Glomerular visceral epithelial cell (primary cell): ENCODE measurements at regions not wholly inside any gene's neighbourhood (a gene's known extent, or its start where the extent isn't known, plus 50 kb on each side); places are given as distances from the start of the nearest gene placed in this dataset.
"Not testable (repeated sequence)": the region's sequence is repeated elsewhere in the genome, so short reads cannot be mapped to it uniquely, and the experiment has no call there.

Experiments
- DNase-seq: peaks from one replicate; pipeline ENCODE4 v3.0.0-alpha.2; 2016; ENCODE audit errors: extremely low spot score

- DNase-seq = no peak
Measured at GRCh38 chr7:41466760-41467384, 236.0 kb downstream of the INHBA start.

- no peak for DNase-seq
Measured at GRCh38 chr7:41465571-41465970, 237.3 kb downstream of the INHBA start.

DNA sequence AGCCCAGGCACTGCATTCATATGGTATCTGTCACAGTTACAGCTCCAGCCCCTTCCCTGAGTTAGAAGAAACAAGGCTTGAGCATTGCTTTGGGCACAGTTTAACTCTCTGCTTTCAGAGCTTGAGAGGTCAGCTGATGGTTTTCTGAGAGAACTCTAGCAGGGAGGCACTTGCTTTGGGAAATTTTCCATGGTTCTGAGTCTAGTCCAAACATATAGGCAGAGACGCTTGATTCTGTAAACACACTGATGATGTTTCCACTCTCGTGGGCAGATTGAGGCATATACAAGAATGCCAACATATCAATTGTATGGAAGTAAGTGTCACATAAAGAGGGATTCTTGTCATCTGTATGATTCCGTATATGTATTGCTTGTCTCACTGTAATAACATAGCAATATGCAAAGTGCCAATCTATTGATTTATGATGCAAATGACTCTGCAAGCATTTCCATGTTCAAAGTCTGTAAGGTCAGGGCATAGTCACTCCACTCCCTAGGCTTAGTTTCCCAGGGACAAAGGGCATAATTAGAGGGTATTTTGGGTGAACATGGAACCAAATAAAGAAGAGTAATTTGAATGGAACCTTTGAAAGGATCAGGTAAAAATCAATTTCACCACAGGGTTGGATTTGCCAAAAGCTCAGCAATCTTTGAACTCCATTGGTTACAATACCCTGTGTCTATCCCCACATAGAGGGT, 239.0 kb downstream of the INHBA start:
- no peak for DNase-seq

GRCh38 chr7:41459623-41460261, 243.1 kb downstream of the INHBA start:
- DNase-seq = no peak

GRCh38 chr7:41459183-41459582, 243.7 kb downstream of the INHBA start:
- no peak for DNase-seq

- DNase-seq = no peak
Measured at GRCh38 chr7:41457832-41458437, 245.0 kb downstream of the INHBA start.

DNA sequence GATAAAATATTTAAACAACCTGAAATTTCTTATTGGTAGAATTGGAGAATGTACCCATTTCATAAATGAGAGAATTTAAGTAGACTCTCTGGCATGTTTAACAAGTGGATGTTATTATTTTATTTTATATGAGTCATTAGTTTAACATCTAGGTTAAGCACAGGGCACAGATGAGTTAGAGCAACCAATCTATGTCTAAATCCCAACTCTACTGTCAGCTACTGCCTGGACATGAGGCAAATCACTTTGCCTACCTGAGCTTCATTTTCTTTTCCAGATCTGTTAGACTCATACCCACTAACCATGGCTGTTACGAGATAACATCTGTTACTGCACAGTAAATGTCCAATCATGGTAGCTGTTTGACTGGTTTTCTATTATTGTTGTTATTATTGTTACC, 251.1 kb downstream of the INHBA start:
- peak; percentile 7 for DNase-seq

DNA sequence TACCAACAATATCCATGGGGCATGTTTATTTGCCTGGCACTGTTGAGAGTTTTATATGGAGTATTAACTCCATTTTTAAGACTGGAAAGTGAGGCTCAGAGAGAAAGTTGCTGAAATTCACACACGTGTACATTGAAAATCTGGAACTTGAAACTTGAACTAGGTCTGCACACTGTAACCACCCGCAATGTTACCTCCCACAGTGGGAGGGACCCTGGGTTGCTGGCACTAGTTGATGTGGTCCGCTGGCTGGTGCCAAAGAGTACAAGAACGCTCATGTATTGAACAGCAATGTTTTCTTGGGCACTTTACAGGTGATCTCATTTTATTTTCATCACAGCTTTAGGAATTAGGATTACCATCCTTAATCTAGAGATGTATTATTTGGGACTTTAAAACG, 253.2 kb downstream of the INHBA start:
- no peak for DNase-seq

DNA sequence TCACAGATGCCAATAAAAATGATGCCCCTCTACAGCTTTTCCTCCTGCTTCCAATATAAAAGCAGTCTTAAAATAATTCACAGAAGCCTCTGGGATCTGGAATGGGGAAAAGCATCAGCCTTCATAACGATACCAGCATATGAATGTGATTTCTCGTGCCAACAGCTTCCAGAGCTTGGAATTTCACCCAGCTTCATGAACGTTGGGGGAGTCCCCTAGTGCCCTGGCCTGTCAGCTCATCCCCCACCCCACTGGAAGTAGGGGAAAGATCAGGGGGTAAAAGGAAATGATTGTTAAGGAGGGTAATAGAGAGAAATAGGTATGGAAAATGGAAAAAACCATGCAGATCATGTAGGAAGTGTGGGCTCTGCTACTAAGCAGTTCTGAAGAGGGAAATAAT, 253.6 kb downstream of the INHBA start:
- DNase-seq = no peak

DNA sequence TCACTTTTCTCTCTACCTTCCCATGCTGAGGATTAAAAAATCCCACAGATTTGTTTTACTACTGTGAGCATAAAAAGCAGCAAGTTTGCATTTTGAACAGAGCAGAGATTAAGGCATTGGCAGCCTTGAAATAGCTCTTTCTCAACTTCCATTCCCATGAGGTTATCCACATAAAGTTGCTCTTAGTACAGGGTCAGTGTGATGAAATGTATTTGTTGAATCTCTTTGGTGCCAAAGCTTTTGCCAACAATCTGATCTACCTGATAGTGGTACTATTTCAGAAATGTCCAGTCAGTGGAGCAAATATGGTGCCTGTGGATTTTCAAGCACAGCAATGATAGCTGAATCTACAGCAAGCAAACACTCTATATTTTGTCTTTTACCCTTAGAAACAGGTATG, 254.8 kb downstream of the INHBA start:
- no peak for DNase-seq

DNA sequence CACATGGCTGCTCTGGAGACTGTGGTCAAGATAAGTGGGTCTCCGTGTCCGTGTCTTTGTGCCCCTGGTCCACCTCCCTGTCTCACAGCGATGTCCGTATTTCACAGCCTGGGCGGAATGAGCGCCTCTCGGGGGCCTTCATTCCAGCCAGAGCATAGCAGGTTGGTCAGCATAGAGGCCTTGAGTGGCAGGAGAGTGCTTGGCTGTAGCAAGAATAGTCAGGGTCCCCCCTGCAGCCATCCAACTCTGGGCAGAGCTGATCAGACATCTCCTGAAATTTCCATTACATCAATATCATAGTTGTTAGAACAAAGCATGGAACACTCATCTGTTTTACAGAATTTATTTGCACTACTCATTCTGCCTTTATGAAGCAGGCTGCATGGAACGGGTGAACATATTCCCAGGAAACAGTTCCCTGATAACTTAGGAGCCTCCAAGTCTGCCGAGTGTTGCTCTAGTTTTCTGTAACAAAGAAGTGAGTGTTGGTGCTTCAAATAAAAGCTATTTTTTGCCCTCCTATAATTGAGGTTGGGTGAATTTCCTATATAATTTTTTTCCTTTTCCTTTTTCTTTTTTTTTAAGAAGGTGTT, 255.3 kb downstream of the INHBA start:
- no peak for DNase-seq

- DNase-seq = no peak
Measured at GRCh38 chr7:41446606-41447449, 256.1 kb downstream of the INHBA start.

GRCh38 chr7:41445946-41446345, 256.9 kb downstream of the INHBA start:
- DNase-seq = no peak

DNA sequence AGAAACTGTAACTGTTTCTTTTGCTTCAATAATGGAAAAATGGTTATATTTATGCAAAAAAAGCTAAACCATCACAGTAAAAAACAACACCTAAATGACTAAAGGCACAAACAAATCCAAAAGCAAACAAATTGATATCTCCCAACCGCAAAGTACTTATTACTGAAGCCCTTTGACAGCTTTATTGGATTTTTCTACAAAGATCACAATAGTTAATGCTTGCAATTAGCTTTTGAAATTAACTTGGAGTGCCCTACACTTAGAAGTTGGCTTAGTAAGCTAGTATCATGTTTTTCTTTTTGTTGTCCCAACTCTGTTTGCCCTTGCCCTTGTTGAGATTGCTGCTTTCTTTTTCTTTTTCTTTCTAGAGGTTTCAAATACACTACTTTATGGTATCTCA, 257.5 kb downstream of the INHBA start:
- DNase-seq = no peak

- no peak for DNase-seq
Measured at GRCh38 chr7:41439515-41439879, 263.4 kb downstream of the INHBA start.

DNA sequence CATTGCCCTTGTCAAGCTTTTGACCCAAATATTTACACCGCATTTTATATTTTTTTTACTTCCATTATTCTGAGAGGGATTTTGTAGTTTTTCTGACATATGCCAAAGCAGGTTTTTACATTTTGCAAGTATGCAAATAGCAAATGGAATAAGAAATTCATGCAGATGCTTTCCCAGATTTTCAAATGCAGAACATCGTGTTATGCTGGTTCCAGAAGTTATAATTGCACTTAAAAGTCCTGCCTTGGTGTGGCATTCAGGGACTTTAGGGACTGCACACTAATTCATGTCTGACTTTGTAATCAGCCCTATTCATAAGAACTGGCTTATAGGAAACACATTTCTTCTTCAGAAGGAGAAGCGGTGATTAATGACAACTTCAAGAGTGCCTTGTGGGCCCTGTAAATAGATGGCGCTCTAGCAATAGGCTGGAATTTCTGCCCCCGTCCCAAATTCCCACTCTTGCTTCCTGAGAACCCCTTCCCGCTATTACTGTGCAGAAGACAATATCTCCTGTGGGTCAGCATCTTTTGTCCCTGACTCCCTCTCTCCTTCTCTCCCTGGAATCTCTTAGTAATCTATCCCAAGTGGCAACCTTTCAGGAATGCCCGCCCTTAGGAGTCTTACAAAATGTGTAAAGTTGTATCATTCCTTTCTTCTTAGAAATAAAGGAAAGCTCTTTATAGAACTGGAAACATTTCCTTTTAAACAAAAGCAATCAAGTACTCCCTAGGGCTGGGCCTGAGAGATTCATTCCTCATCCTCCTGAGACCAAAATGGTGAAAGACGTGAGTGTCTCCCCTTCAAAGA, 264.0 kb downstream of the INHBA start:
- no peak for DNase-seq

DNA sequence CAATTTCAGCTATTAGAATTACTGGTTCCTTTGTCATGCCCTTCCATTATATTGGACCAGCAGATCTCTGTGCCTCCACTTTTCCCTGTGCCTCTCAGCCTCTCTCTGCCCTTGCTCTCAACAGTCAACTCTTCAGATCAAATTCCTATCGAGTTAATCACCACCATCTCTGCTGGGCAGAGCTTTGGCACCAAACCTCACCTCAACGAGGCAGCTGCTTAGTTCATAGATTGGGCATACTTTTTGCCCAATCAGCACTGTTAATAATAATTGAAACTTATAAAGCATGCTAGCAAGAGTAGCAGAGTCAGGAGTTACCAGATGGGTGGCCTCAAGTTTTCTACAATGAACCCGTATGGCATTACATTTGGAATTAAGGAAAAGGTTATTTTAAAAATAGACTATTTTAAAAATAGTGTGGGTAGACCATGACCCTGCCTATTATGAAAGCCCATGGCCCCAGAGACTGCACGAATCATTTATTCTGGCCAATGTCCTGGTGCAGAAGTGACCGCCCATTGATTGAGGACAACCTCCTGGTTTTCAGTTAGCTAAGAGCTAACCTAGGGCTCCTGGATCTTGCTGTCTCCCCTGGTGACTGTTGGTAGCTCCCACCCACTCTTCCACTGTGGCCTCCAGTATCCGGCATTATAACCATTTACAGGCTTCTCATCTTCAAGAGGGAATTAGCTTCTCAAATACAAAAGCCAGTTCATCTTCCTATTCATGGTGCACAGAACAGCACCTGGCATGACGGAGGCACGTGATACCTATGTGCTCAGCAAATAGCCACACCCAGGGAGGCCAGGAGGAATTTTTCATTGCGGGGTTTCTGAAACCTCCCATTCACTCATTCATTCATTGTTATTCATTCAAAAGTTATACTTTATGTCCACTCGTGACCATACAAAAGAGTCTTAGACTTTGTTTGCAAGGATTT, 265.4 kb downstream of the INHBA start:
- DNase-seq = peak; percentile 53

- peak; percentile 3 for DNase-seq
Measured at GRCh38 chr7:41436139-41436538, 266.8 kb downstream of the INHBA start.

- DNase-seq = not testable (repeated sequence)
Measured at GRCh38 chr7:41435020-41435419, 267.9 kb downstream of the INHBA start.

DNA sequence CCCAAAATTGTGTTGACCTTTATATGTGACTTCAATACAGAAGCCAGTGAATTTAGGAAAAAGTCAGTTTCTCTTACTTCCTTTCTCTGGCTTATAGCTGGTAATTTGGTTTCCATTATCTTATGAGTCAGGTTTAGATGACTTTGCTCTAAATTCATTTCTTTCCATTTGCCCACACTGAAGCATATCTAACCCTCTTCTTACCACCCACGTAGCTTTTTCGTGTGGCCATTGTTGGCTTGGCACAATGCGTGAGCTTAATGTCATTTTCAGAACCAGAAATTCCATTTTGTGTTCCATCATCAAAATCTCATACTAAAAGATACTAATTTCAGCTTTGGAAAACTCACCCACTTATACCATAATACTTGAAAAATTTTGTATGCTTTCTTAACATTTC, 271.2 kb downstream of the INHBA start:
- no peak for DNase-seq
